ACHN (cell line): ENCODE measurements at regions not wholly inside any gene's neighbourhood (a gene's known extent, or its start where the extent isn't known, plus 50 kb on each side); places are given as distances from the start of the nearest gene placed in this dataset.

Experiments
- DNase-seq: peaks from one replicate; pipeline ENCODE4 v3.0.0-alpha.2; 2015
- in situ Hi-C: cut with HindIII; loops from 2 replicates; pipeline ENCODE4 v1.10.0; 2017; ENCODE audit warnings: low sequenced_read_pairs, low pct_ligation_motif_present, low pct_unique_long_range_greater_than_20kb

DNA sequence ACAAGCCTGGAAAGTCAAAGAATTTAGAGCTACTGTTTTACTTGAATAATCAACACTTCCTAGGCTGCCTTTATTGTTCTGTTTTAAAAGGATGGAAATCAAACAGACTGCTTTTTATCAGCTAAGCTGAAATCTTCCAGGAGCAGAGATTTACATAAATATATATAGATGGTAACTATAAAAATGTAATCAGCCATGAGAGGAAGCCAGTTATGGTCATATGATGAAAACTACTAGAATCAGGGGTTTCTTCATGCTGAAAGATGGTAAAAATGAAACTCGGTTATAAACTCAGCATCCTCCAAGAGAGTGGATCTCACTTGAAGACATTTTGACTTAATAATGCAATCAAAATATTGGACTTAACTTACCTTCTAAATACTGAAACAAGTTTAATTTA is 413.0 kb downstream of the GXYLT1 start:
- no peak for DNase-seq
- in situ Hi-C loops, result no loop called here

GRCh38 chr12:41731061-41731460 is 413.6 kb downstream of the GXYLT1 start:
- in situ Hi-C loops, result no loop called here
- no peak for DNase-seq

GRCh38 chr12:41724216-41724615 is 420.5 kb downstream of the GXYLT1 start:
- in situ Hi-C loops, result no loop called here
- DNase-seq, result no peak

DNA sequence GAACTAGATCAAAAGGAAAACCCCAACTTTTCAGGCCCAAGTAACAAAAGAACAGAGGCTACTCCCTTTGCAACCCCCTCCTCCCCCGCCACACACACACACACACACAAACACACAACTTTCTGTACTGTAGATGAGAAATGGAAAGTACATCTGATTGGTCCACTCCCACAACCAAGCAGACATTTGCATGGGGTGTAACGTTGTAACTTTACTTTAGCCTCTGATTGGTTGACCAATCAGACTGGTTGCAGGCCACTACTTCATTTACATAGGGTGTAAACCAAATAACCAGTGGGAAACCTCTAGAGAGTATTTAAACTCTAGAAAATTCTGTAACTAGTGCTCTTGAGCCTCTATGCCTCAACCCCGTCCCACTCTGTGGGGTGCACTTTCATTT is 425.5 kb downstream of the GXYLT1 start:
- in situ Hi-C loops, result no loop called here
- no peak for DNase-seq

DNA sequence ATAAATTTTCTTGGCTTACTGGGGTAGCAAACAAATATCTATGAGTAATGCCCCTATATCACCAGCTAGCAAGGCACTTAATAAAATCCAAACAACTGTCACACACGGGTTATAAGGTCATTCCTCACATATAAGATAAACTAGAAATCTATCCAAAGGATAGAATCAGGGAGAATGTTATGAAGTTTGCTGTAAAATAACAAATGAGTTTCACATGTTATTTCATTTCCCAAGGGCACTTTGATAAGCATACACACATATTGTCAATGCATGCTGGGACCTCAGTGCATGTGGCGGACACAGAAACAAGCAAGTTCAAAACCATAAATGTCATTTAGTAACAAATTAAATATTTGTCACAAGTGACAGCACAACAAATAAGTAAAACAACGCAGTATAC is 429.4 kb downstream of the GXYLT1 start:
- DNase-seq, result no peak
- in situ Hi-C loops, result no loop called here

DNA sequence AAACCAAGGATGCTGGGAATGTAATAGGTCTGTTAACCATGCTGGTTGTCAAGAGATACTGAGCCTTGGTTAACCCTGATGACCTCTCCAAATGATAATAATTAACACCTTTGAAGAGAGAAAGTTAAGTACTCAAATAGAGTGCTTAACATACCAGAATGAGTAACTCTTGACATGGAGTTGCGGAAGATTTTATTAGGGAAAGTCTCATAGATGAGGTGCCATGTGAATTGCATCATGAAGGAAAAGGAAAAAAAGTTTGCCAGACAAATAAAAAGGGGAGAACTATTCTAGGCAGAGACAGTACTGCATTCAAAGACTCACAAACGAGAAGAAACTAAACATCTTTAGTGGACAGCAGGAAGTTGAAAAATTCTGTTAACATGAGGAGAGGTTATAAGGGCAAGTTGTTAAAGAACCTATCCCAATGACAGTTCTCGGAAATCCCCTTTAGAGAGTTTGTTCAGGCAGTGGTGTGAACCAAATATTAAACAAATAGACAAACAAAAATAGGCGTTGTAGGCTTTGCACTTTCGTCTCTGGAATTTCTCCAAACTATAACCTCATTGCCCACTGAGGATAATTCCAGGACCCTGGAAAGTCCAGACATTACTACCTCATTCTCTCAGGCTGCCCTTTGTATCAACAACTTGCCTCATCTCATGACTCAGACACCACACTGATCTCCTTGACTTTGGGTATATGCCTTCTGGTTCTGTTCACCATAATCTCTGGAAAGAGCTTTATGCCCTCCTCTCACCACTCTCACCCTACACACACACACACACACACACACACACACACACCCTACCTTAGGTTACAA is 435.0 kb downstream of the GXYLT1 start:
- DNase-seq, result peak; percentile 69
- in situ Hi-C loops, result no loop called here

DNA sequence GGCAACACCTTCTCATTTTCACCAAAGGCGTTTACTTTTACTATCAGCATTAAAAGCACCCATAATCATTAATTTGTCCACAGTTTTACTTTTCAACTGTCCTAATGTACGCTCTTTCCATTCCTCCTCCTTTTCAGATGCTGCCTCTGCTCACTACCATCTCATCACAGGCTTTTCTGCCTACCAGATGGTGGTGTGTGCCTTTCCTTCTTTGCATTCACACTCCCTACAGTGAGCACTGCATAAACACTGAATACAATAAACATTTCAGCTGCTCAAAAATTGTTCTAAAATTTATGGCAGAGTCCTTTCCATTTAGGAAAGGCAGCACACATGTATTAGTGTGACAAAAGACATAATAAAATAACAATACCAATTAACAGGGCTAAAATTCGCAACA is 435.7 kb downstream of the GXYLT1 start:
- in situ Hi-C loops, result no loop called here
- peak; percentile 42 for DNase-seq

GRCh38 chr12:41706376-41706775 is 438.3 kb downstream of the GXYLT1 start:
- DNase-seq, result no peak
- in situ Hi-C loops, result no loop called here

- in situ Hi-C loops, result no loop called here
These were observed 442.6 kb downstream of the GXYLT1 start for GRCh38 chr12:41701943-41702601.

DNA sequence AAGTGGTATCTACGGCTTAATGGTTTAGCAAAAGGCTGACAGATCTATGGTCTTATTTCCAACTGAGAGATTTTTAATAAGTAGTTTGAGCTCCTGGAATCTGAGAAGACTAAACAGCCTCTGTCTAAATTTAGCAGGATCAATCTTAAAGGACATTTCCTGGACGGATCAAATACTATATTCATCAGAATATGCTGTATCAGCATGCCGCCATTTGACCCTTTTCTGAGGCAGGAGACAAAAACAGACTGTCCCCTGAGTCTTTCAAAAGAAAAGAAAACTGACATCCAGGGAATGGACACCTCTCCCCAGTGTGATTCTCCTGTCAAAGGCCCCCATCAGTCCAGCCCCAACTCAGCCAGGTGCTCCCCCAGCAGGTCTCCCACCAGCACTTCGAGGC is 443.7 kb downstream of the GXYLT1 start:
- no peak for DNase-seq

More at GRCh38 chr12:41701943-41702601, 442.6 kb downstream of the GXYLT1 start:
- DNase-seq, result no peak

GRCh38 chr12:41699658-41700057 is 445.0 kb downstream of the GXYLT1 start:
- in situ Hi-C loops, result no loop called here

More for the DNA sequence above, 443.7 kb downstream of the GXYLT1 start:
- in situ Hi-C loops, result no loop called here

DNA sequence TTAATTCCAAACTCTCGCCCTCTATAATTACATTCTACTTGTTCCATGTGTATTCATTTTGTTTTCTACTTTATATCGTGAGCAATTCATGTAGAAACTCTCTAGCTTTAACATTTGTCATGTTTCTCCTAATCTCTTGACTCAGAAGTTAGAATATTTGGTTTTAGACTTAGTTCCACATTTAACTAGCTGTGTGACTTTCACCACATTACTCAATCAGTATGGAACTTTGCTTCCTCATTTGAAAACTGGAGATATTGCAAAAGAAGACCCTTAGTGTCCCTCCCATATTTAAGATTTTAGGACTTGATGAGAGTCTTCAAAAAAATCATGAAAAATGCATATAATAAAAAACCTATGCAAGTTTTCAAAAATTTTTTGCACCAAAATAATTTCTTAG is 447.5 kb downstream of the GXYLT1 start:
- DNase-seq, result no peak
- in situ Hi-C loops, result no loop called here

More at GRCh38 chr12:41699658-41700057, 445.0 kb downstream of the GXYLT1 start:
- DNase-seq, result no peak

GRCh38 chr12:41684997-41685396 is 459.7 kb downstream of the GXYLT1 start:
- in situ Hi-C loops, result no loop called here
- peak; percentile 54 for DNase-seq

DNA sequence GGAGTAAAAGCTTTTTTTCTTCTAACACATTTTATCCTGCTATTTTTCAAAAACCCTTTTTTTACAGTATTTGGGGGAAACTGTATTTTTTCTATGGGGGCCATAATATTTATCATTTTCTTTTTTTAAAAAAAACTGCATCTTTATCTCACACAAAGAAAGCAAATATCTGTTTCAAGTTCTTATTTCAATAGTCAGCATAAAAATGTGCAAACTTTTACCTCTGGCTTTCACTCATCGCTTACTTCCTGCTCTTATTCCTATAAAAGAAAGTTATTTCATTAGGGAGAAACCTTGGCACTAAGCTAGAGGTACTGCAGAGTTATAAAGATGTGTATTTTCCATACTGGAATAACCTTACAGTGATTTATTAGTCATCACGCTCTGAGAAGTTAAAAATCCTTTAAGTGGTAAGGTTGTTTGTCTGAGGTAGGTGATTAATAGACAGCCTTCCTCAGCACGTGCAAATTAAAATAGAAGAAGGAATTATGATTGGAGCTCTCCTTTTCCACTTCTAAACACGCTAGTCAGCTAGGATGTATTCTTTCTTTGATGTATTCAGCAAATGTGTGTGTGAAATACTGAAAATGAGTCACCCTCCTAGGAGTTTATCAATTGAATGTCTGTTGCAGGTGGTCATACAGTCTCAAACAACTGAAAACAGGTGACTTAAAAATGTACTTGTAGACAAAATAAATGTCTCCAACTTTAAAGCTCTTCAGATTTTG is 461.0 kb downstream of the GXYLT1 start:
- no peak for DNase-seq
- in situ Hi-C loops, result no loop called here

GRCh38 chr12:41683023-41683422 is 461.7 kb downstream of the GXYLT1 start:
- DNase-seq, result no peak
- in situ Hi-C loops, result no loop called here

GRCh38 chr12:41681898-41682297 is 462.8 kb downstream of the GXYLT1 start:
- DNase-seq, result no peak
- in situ Hi-C loops, result no loop called here

DNA sequence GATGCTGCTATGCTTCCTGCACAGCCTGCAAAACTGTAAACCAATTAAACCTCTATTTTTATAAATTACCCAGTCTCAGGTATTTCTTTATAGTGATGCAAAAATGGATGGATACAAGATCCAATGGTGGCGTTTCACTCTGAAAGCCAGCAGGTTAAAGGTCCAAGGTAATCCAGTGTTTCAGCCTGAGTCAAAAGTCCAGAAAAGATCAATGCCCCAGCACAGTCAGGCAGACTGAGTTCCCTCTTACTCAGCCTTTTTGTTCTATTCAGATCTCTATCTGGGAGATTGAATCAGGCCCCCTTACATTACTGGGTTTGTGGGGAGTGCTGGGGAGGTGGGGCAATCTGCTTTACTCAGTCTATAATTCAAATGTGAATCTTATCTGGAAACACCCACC is 464.5 kb downstream of the GXYLT1 start:
- DNase-seq, result no peak
- in situ Hi-C loops, result no loop called here

- peak; percentile 49 for DNase-seq
- in situ Hi-C loops, result no loop called here
These were observed 475.6 kb downstream of the PDZRN4 start for GRCh38 chr12:41663598-41664265.
